AG04449 (cell line): ENCODE measurements at regions not wholly inside any gene's neighbourhood (a gene's known extent, or its start where the extent isn't known, plus 50 kb on each side); places are given as distances from the start of the nearest gene placed in this dataset.

Source experiments
- CTCF ChIA-PET: fragments of 350-600 bp; formaldehyde crosslinking; extraction: SDS; loops from one replicate; lab custom pipeline; 2021; ENCODE audit warnings: antibody characterized with exemption; lab: Yijun Ruan, JAX
- POLR2A ChIA-PET: fragments of 400-600, 350-600 bp; formaldehyde crosslinking; extraction: SDS; loops from one replicate; lab custom pipeline; 2020; ENCODE audit warnings: antibody characterized with exemption, inconsistent platforms; lab: Yijun Ruan, JAX
- DNase-seq: peaks from one replicate; pipeline ENCODE4 v3.0.0-alpha.2; 2010; ENCODE audit warnings: low read depth, low spot score
- H3K4me3 ChIP-seq: 2 replicates; pipeline ENCODE4 v1.5.1; 2011; ENCODE audit warnings: low read depth, mild to moderate bottlenecking, control low read depth, low read length
- TF ChIP-seq, protein P1 (sequence below): IDR thresholded peaks from one replicate; pipeline ENCODE4 v1.5.1; 2011; ENCODE audit warnings: mild to moderate bottlenecking, moderate library complexity, low read length, control low read depth, inconsistent platforms; ENCODE audit not compliant: insufficient read depth; ENCODE audit errors: missing control alignments

DNA sequence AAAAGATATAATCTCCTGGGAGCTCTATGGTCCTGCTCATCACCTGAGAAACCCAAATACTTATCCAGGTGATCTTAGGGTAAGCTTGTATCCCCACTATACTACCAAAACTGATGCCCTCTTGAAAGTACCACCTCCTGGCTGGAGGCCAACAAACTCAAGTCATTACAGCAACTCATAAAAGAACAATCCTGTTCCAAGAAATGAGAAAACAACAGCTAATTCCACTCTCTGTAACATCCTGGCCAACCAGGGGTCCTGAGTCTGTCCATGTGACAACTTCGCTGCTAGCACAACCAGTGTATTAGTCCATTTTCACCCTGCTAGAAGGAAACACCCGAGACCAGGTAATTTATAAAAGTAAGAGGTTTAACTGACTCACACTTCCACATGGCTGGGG lies 190.0 kb upstream of the BMP4 start:
- CTCF ChIA-PET = no interaction called here

DNA sequence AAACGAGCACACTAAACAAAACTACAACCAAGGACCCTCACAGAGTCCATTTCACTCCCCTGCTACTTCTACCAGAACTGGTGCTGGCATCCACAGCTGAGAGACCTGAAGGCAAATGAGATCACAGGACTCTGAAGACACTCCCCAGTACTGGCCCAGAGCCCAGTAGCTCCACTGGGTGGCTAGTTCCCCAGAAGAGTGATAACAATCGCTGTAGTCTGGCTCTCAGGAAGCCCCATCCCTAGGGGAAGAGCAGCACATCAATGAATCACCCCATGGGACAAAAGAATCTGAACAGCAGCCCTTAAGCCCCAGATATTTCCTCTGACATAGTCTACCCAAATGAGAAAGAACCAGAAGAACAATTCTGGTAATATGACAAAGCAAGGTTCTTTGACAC lies 190.7 kb upstream of the BMP4 start:
- TF ChIP-seq, protein P1, sequence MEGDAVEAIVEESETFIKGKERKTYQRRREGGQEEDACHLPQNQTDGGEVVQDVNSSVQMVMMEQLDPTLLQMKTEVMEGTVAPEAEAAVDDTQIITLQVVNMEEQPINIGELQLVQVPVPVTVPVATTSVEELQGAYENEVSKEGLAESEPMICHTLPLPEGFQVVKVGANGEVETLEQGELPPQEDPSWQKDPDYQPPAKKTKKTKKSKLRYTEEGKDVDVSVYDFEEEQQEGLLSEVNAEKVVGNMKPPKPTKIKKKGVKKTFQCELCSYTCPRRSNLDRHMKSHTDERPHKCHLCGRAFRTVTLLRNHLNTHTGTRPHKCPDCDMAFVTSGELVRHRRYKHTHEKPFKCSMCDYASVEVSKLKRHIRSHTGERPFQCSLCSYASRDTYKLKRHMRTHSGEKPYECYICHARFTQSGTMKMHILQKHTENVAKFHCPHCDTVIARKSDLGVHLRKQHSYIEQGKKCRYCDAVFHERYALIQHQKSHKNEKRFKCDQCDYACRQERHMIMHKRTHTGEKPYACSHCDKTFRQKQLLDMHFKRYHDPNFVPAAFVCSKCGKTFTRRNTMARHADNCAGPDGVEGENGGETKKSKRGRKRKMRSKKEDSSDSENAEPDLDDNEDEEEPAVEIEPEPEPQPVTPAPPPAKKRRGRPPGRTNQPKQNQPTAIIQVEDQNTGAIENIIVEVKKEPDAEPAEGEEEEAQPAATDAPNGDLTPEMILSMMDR = no peak
- ChIA-PET POLR2A (no interaction called here), CTCF (no interaction called here)
- no peak for DNase-seq
- no peak overlapping the region for H3K4me3 ChIP-seq

More for the DNA sequence above, 190.0 kb upstream of the BMP4 start:
- no peak overlapping the region for H3K4me3 ChIP-seq
- TF ChIP-seq, protein P1 = no peak
- POLR2A ChIA-PET = no interaction called here
- DNase-seq = no peak

DNA sequence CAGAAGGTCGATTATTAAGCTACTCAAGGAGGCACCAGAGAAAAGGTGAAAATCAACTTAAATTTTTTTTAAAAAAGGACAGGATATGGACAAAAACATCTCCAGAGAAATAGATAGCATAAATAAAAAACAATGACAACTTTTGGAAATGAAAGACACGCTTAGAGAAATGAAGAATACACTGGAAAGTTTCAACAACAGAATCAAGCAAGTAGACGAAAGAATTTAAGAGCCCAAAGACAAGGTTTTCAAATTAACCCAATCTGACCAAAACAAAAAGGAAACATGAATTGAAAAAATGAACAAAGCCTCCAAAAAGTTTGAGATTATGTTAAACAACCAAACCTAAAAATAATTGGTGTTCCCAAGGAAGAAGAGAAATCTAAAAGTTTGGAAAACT lies 191.1 kb upstream of the BMP4 start:
- POLR2A ChIA-PET = no interaction called here

DNA sequence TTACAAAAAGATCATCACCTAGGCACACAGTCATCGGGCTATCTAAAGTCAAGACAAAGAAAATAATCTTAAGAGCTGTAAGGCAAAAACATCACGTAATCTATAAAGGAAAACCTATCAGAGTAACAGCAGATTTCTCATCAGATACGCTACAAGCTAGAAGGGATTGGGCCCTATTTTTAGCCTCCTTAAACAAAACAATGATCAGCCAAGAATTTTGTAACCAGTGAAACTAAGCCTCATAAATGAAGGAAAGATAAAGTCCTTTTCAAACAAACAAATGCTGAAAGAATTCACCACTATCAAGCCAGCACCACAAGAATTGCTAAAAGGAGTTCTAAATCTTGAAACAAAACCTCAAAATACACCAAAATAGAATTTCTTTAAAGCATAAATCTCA lies 191.6 kb upstream of the BMP4 start:
- no peak overlapping the region for H3K4me3 ChIP-seq
- TF ChIP-seq, protein P1 = no peak
- no peak for DNase-seq
- ChIA-PET POLR2A (no interaction called here), CTCF (no interaction called here)

More for the DNA sequence above, 191.1 kb upstream of the BMP4 start:
- TF ChIP-seq, protein P1 = no peak
- H3K4me3 ChIP-seq = no peak overlapping the region
- CTCF ChIA-PET = no interaction called here
- DNase-seq = no peak

DNA sequence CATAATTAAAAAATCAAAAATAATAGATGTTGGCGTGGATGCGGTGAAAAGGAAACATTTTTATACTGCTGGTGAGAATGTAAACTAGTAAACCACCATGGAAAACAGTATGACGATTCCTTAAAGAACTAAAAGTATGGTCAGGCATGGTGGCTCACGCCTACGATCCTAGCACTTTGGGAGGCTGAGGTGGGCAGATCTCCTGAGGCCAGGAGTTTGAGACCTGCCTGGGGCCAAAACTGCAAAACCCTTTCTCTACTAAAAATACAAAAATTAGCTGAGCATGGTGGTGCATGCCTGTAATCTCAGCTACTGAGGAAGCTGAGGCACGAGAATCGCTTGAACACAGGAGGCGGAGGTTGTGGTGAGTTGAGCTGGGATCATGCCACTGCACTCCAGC lies 195.7 kb upstream of the BMP4 start:
- DNase-seq = no peak
- H3K4me3 ChIP-seq = no peak overlapping the region
- POLR2A ChIA-PET = no interaction called here
- TF ChIP-seq, protein P1 = no peak
- CTCF ChIA-PET = no interaction called here

DNA sequence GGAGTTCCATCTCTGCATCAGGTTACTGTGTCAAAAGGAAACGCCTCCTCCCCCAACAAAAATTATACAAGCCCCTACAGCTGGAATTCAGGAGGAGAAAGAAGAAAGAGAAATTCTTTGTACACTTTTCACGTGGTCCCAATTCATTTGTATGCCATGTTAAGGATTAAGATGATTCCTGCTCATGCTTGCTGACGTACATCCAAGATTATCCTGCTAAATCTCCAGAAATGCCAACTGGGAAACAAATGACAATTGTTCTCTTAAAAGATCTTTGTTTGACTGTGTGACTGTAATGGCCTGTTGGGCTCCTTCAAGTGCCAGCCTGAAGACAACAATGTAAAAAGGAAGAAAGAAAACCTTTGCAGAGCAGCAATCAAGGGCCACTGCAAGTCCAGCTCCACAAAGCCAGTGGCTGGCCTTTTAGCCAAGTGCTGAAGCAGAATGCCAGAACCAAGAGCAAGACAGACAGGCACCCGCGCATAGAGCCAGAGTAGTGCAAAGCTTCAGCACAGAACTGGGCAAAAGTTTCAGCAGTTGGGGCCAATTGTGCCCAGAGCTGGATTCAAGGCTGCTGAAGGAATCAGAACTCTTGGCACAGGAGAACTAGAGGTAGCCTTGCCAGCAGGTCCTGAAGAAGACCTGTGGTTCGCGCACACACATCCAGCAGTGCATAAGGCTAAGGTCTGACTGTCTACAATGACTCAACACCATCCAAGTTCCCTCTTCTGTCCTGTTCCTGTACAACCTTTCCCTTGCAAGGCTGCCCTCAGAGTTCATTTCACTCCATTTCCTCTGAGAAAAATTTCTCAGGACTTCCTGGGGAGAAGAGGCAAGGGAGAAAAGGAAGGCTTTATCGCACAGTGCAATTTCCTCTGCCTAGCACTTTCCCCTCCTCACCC lies 209.7 kb upstream of the BMP4 start:
- H3K4me3 ChIP-seq = no peak overlapping the region
- no peak for DNase-seq
- CTCF ChIA-PET = interaction anchor here (1.4 to 5.9 kb wide), 2 partner anchors 10 to 162 kb away, joined by 3 to 62 read pairs; no protein-coding TSS in a partner anchor
- TF ChIP-seq, protein P1 = no peak
- POLR2A ChIA-PET = no interaction called here
